Breast epithelium (tissue), 3 donors: ENCODE measurements at regions not wholly inside any gene's neighbourhood (a gene's known extent, or its start where the extent isn't known, plus 50 kb on each side); places are given as distances from the start of the nearest gene placed in this dataset.

Source experiments
- CTCF ChIP-seq, 3 donors: fragments of 450-650 bp; IDR thresholded peaks; one replicate each; pipeline ENCODE4 v1.5.1; 2016 to 2017; ENCODE audit warnings: antibody characterized with exemption in 3 of 3, mild to moderate bottlenecking in 3 of 3, moderate library complexity in 3 of 3
- POLR2AphosphoS5 ChIP-seq, 3 donors: sonication (generic); formaldehyde crosslinking; IDR thresholded peaks; one replicate each; pipeline ENCODE4 v1.6.1; 2017; ENCODE audit warnings: antibody characterized with exemption in 3 of 3

- no peak for TF ChIP-seq CTCF (IDR thresholded peaks at IDR 0.05)
- no peak for TF ChIP-seq POLR2AphosphoS5 (IDR thresholded peaks at IDR 0.05)
Measured at GRCh38 chr5:4221048-4221447, 625.4 kb downstream of the IRX1 start.
